Activated CD8-positive, alpha-beta memory T cell treated with anti-CD3 and anti-CD28 coated beads for 48 hours (primary cell): ENCODE measurements at regions not wholly inside any gene's neighbourhood (a gene's known extent, or its start where the extent isn't known, plus 50 kb on each side); places are given as distances from the start of the nearest gene placed in this dataset.

Source experiments
- DNase-seq, 3 experiments: peaks; one replicate each; pipeline ENCODE4 v3.0.0-alpha.2; 2020; ENCODE audit warnings: low read depth in 2 of 3, low spot score in 2 of 3

GRCh38 chr6:113480616-113481015 is 376.5 kb upstream of the MARCKS start:
- DNase-seq: no peak

- DNase-seq: no peak
Measured at GRCh38 chr6:113481458-113481857, 375.7 kb upstream of the MARCKS start.

- no peak for DNase-seq
Measured at GRCh38 chr6:113481910-113482309, 375.2 kb upstream of the MARCKS start.

- no peak for DNase-seq
Measured at GRCh38 chr6:113482771-113483170, 374.4 kb upstream of the MARCKS start.

GRCh38 chr6:113486199-113486598 is 370.9 kb upstream of the MARCKS start:
- no peak for DNase-seq

- DNase-seq: no peak
Measured at GRCh38 chr6:113487489-113488058, 369.6 kb upstream of the MARCKS start.

- DNase-seq: no peak
Measured at GRCh38 chr6:113488061-113488460, 369.1 kb upstream of the MARCKS start.

- DNase-seq: no peak
Measured at GRCh38 chr6:113488812-113489685, 368.1 kb upstream of the MARCKS start.

GRCh38 chr6:113489952-113490746 is 367.0 kb upstream of the MARCKS start:
- no peak for DNase-seq

- DNase-seq: no peak
Measured at GRCh38 chr6:113491376-113491775, 365.8 kb upstream of the MARCKS start.

- no peak for DNase-seq
Measured at GRCh38 chr6:113493991-113494390, 363.2 kb upstream of the MARCKS start.

- no peak for DNase-seq
Measured at GRCh38 chr6:113495521-113495920, 361.6 kb upstream of the MARCKS start.

- no peak for DNase-seq
Measured at GRCh38 chr6:113496166-113496565, 361.0 kb upstream of the MARCKS start.

- DNase-seq: no peak
Measured at GRCh38 chr6:113500221-113500620, 356.9 kb upstream of the MARCKS start.

- DNase-seq: no peak
Measured at GRCh38 chr6:113505084-113505699, 352.0 kb upstream of the MARCKS start.

GRCh38 chr6:113508249-113508648 is 348.9 kb upstream of the MARCKS start:
- no peak for DNase-seq

- no peak for DNase-seq
Measured at GRCh38 chr6:113511100-113511499, 346.0 kb upstream of the MARCKS start.

GRCh38 chr6:113512576-113512975 is 344.6 kb upstream of the MARCKS start:
- DNase-seq: no peak

- no peak for DNase-seq
Measured at GRCh38 chr6:113513086-113513485, 344.1 kb upstream of the MARCKS start.

- DNase-seq: no peak
Measured at GRCh38 chr6:113522376-113522775, 334.8 kb upstream of the MARCKS start.

GRCh38 chr6:113524826-113525225 is 332.3 kb upstream of the MARCKS start:
- DNase-seq: no peak
